ENCODE measurements at regions not wholly inside any gene's neighbourhood (a gene's known extent, or its start where the extent isn't known, plus 50 kb on each side); places are given as distances from the start of the nearest gene placed in this dataset.

DNA sequence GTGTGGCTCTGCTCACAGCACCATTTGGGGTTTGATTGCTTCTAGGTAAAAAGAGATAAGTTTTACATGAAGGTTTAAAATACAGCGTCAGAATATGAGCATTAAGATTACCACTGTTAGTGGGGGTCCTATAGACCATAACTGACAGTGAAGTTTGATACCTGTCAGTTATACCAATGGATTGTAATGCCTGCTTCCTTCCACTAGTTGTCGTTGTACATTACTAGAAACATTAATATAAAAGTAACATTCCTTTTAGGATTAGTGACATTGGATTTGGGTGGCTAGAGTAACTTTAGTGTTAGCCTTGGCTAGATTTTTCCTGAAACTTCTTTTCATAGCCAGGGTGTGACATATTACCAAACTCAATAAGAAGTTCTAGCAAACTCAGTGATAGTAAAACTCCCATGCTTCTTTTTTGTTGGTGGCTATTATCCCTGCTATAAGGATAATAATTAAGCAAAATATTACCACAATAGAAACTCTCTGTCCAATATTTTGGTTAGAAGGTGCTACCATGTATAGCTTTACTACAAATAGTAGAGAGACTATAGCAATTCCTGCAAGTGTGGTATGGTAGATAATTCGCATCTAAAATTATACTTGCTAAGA lies 57.1 kb downstream of the FAM181B start:
- ATAC-seq (ENCODE audit: low FRiP score in 2 of 2): no peak
- H3K27me3 ChIP-seq: no peaks in the 10 kb centered on the region
- no peak for TF ChIP-seq POLR2A (IDR thresholded peaks at IDR 0.05)
- TF ChIP-seq, protein P1, sequence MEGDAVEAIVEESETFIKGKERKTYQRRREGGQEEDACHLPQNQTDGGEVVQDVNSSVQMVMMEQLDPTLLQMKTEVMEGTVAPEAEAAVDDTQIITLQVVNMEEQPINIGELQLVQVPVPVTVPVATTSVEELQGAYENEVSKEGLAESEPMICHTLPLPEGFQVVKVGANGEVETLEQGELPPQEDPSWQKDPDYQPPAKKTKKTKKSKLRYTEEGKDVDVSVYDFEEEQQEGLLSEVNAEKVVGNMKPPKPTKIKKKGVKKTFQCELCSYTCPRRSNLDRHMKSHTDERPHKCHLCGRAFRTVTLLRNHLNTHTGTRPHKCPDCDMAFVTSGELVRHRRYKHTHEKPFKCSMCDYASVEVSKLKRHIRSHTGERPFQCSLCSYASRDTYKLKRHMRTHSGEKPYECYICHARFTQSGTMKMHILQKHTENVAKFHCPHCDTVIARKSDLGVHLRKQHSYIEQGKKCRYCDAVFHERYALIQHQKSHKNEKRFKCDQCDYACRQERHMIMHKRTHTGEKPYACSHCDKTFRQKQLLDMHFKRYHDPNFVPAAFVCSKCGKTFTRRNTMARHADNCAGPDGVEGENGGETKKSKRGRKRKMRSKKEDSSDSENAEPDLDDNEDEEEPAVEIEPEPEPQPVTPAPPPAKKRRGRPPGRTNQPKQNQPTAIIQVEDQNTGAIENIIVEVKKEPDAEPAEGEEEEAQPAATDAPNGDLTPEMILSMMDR (IDR thresholded peaks at IDR 0.05): peak in 3 of 6 experiments; percentile 15 to 30 (median 20)
- TF ChIP-seq EP300 (IDR thresholded peaks at IDR 0.05): no peak
- TF ChIP-seq POLR2AphosphoS5 (IDR thresholded peaks at IDR 0.05): no peak
- H3K27ac ChIP-seq: no peak overlapping the region
- WGBS, 2 donors: 44 to 48% methylated on average over 3 of the region's 3 CpGs
- DNase-seq: no peak
- H3K4me3 ChIP-seq: no peak overlapping the region
- H3K4me1 ChIP-seq: no peaks in the 10 kb centered on the region
- H3K36me3 ChIP-seq: no peaks in the 10 kb centered on the region
- H3K9me3 ChIP-seq: no peaks in the 10 kb centered on the region

DNA sequence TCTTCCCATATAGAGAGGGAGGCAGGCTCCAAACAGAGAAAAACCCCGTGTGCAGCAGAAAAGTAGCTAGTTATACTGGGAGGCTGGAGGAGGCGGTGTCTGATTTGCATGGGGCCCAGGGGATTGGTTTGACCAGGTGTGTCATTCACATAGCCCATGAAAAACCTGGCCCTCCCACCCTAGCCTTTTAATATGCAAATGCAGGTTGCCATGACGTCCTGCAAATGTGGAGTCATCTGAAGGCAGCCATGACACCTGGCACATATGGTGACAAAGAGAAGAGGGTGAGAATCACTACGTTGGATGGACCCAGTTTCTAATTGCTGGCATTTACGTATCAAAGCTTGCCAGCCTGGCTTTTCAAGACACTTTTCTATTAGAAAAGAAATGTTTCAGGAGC lies 57.8 kb downstream of the FAM181B start:
- no peaks in the 10 kb centered on the region for H3K36me3 ChIP-seq
- 62 to 79% methylated on average over 5 of the region's 5 CpGs for WGBS, 2 donors
- no peaks in the 10 kb centered on the region for H3K4me1 ChIP-seq
- H3K9me3 ChIP-seq: no peaks in the 10 kb centered on the region
- no peak overlapping the region for H3K4me3 ChIP-seq
- ATAC-seq (ENCODE audit: low FRiP score in 2 of 2) (no peak), DNase-seq (no peak)
- TF ChIP-seq POLR2A (IDR thresholded peaks at IDR 0.05) (no peak), EP300 (IDR thresholded peaks at IDR 0.05) (no peak), POLR2AphosphoS5 (IDR thresholded peaks at IDR 0.05) (no peak)
- TF ChIP-seq, protein P1 (IDR thresholded peaks at IDR 0.05): no peak
- no peaks in the 10 kb centered on the region for H3K27me3 ChIP-seq
- H3K27ac ChIP-seq: no peak overlapping the region

DNA sequence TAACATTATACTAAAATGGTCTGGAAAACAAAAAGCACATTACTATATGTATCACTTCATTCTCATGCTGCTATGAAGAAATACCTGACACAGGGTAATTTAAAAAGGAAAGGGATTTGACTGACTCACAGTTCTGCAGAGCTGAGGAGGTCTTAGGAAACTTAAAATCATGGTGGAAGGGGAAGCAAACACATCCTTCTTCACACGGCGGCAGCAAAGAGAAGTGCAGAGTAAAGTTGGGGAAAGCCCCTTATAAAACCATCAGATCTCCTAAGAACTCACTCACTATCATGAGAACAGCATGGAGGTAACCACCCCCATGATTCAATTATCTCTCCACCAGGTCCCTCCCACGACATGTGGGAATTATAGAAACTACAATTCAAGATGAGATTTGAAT lies 60.0 kb downstream of the FAM181B start:
- H3K4me1 ChIP-seq: no peaks in the 10 kb centered on the region
- ATAC-seq (ENCODE audit: low FRiP score in 2 of 2) (no peak), DNase-seq (no peak)
- no peaks in the 10 kb centered on the region for H3K36me3 ChIP-seq
- 64 to 66% methylated on average over 3 of the region's 3 CpGs for WGBS, 2 donors
- H3K9me3 ChIP-seq: no peaks in the 10 kb centered on the region
- TF ChIP-seq EP300 (IDR thresholded peaks at IDR 0.05) (no peak), POLR2A (IDR thresholded peaks at IDR 0.05) (no peak), POLR2AphosphoS5 (IDR thresholded peaks at IDR 0.05) (no peak)
- TF ChIP-seq, protein P1 (IDR thresholded peaks at IDR 0.05): no peak
- H3K4me3 ChIP-seq: no peak overlapping the region
- H3K27ac ChIP-seq: no peak overlapping the region
- no peaks in the 10 kb centered on the region for H3K27me3 ChIP-seq

DNA sequence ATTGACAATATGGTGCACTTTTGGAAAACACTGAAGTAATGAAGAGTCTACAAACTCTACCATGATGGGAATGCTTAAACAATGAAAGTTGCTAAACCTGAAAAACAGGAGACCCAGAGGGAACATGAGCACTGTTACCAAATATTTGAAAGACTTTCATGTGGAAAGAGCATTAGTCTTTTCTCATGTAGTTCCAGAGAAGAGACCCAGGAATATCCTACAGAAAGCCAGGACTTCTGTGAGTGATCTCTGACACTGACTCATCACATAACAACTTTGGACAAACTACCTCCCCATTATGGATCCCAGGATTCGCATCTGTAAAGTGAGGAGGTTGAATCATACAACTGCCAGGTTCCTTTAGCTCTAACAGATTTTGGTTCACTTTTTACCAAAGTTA lies 62.2 kb downstream of the FAM181B start:
- WGBS, 2 donors: 78 to 91% methylated on average over 1 of the region's 1 CpG
- H3K4me3 ChIP-seq: no peak overlapping the region
- H3K9me3 ChIP-seq: no peaks in the 10 kb centered on the region
- no peaks in the 10 kb centered on the region for H3K4me1 ChIP-seq
- H3K27me3 ChIP-seq: no peaks in the 10 kb centered on the region
- H3K27ac ChIP-seq: no peak overlapping the region
- TF ChIP-seq EP300 (IDR thresholded peaks at IDR 0.05) (no peak), POLR2AphosphoS5 (IDR thresholded peaks at IDR 0.05) (no peak), POLR2A (IDR thresholded peaks at IDR 0.05) (no peak)
- TF ChIP-seq, protein P1 (IDR thresholded peaks at IDR 0.05): no peak
- H3K36me3 ChIP-seq: no peaks in the 10 kb centered on the region
- no peak for ATAC-seq (ENCODE audit: low FRiP score in 2 of 2)
- DNase-seq: no peak

DNA sequence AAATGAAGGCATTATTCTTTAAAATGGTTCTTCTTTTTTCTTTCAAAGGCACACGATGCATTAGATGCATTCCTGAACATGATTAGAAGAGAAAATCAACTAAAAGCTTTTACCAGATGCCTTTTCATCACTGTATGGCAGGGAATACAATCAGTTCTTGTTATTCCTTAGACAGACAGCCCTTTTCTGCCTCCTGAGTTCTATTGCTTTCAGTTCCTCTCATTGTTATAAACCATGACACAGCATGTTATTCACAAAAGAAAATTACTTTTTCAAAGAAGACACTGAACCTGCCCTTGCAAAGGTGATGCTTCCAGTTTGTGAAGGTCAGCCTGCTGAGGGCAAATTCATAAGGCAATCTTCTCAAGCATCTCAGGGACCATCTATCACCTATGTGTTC lies 70.1 kb downstream of the FAM181B start:
- H3K4me3 ChIP-seq: no peak overlapping the region
- H3K36me3 ChIP-seq: no peaks in the 10 kb centered on the region
- ATAC-seq (ENCODE audit: low FRiP score in 2 of 2) (no peak), DNase-seq (no peak)
- 55 to 78% methylated on average over 1 of the region's 1 CpG for WGBS, 2 donors
- H3K27ac ChIP-seq: no peak overlapping the region
- H3K4me1 ChIP-seq: no peaks in the 10 kb centered on the region
- TF ChIP-seq EP300 (IDR thresholded peaks at IDR 0.05) (no peak), POLR2AphosphoS5 (IDR thresholded peaks at IDR 0.05) (no peak), POLR2A (IDR thresholded peaks at IDR 0.05) (no peak)
- TF ChIP-seq, protein P1 (IDR thresholded peaks at IDR 0.05): no peak
- H3K9me3 ChIP-seq: no peaks in the 10 kb centered on the region
- H3K27me3 ChIP-seq: no peaks in the 10 kb centered on the region
